ENCODE measurements at regions not wholly inside any gene's neighbourhood (a gene's known extent, or its start where the extent isn't known, plus 50 kb on each side); places are given as distances from the start of the nearest gene placed in this dataset.
"Not testable (repeated sequence)": the region's sequence is repeated elsewhere in the genome, so short reads cannot be mapped to it uniquely, and the experiment has no call there.

DNA sequence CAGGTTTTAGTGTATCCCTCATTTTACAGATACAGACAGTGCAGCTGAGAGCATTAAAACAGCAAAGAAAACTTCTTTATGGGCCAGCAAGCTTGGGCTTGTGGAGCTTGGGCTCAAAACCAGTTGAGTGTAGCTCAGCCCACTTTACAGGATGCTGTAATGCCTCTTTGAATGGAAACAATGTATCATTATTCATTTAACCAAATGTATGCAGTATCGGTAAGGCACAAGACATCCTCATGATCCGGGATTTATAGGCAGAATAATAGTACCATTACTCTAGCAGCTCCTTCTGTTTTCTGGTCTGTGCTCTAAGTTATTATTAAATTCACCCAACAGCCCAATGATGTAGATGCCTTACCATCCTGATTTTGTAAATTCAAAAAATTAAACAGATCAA lies 575.1 kb upstream of the CDH7 start:
- no peaks in the 10 kb centered on the region for H3K27me3 ChIP-seq (ENCODE audit: insufficient read depth, poor library complexity, severe bottlenecking)
- no peak overlapping the region for H3K27ac ChIP-seq (replicated peaks)
- H3K4me3 ChIP-seq (replicated peaks; ENCODE audit: insufficient read depth, low read length): no peak overlapping the region
- DNase-seq (ENCODE audit: low read depth in 1 of 2, low spot score in 1 of 2): no peak
- TF ChIP-seq GABPA (IDR thresholded peaks at IDR 0.05; ENCODE audit: low read depth): no peak
- TF ChIP-seq POLR2AphosphoS5 (IDR thresholded peaks at IDR 0.05; ENCODE audit: low read depth): no peak
- TF ChIP-seq, protein P1, sequence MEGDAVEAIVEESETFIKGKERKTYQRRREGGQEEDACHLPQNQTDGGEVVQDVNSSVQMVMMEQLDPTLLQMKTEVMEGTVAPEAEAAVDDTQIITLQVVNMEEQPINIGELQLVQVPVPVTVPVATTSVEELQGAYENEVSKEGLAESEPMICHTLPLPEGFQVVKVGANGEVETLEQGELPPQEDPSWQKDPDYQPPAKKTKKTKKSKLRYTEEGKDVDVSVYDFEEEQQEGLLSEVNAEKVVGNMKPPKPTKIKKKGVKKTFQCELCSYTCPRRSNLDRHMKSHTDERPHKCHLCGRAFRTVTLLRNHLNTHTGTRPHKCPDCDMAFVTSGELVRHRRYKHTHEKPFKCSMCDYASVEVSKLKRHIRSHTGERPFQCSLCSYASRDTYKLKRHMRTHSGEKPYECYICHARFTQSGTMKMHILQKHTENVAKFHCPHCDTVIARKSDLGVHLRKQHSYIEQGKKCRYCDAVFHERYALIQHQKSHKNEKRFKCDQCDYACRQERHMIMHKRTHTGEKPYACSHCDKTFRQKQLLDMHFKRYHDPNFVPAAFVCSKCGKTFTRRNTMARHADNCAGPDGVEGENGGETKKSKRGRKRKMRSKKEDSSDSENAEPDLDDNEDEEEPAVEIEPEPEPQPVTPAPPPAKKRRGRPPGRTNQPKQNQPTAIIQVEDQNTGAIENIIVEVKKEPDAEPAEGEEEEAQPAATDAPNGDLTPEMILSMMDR (IDR thresholded peaks at IDR 0.05; ENCODE audit: insufficient read depth, low read length): no peak
- no peak for TF ChIP-seq SPI1 (IDR thresholded peaks at IDR 0.05; ENCODE audit: borderline replicate concordance, low read depth)
- TF ChIP-seq, protein P2, sequence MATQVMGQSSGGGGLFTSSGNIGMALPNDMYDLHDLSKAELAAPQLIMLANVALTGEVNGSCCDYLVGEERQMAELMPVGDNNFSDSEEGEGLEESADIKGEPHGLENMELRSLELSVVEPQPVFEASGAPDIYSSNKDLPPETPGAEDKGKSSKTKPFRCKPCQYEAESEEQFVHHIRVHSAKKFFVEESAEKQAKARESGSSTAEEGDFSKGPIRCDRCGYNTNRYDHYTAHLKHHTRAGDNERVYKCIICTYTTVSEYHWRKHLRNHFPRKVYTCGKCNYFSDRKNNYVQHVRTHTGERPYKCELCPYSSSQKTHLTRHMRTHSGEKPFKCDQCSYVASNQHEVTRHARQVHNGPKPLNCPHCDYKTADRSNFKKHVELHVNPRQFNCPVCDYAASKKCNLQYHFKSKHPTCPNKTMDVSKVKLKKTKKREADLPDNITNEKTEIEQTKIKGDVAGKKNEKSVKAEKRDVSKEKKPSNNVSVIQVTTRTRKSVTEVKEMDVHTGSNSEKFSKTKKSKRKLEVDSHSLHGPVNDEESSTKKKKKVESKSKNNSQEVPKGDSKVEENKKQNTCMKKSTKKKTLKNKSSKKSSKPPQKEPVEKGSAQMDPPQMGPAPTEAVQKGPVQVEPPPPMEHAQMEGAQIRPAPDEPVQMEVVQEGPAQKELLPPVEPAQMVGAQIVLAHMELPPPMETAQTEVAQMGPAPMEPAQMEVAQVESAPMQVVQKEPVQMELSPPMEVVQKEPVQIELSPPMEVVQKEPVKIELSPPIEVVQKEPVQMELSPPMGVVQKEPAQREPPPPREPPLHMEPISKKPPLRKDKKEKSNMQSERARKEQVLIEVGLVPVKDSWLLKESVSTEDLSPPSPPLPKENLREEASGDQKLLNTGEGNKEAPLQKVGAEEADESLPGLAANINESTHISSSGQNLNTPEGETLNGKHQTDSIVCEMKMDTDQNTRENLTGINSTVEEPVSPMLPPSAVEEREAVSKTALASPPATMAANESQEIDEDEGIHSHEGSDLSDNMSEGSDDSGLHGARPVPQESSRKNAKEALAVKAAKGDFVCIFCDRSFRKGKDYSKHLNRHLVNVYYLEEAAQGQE (IDR thresholded peaks at IDR 0.05; ENCODE audit: insufficient replicate concordance, low read depth): no peak

DNA sequence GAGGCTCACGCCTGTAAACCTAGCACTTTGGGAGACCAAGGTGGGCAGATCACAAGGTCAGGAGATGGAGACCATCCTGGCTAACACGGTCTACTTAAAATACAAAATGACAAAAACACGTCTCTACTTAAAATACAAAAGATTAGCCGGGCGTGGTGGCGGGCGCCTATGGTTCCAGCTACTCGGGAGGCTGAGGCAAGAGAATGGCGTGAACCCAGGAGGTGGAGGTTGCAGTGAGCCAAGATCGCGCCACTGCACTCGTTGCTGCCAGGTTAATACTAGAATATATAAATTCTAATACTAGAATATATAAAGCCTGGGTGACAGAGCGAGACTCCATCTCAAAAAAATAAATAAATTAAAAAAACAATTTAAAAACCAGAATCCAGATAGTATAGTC lies 588.7 kb upstream of the CDH7 start:
- not testable (repeated sequence) for H3K4me3 ChIP-seq (replicated peaks; ENCODE audit: insufficient read depth, low read length); DNase-seq (ENCODE audit: low read depth in 1 of 2, low spot score in 1 of 2); H3K27ac ChIP-seq (replicated peaks); H3K27me3 ChIP-seq (ENCODE audit: insufficient read depth, poor library complexity, severe bottlenecking)

DNA sequence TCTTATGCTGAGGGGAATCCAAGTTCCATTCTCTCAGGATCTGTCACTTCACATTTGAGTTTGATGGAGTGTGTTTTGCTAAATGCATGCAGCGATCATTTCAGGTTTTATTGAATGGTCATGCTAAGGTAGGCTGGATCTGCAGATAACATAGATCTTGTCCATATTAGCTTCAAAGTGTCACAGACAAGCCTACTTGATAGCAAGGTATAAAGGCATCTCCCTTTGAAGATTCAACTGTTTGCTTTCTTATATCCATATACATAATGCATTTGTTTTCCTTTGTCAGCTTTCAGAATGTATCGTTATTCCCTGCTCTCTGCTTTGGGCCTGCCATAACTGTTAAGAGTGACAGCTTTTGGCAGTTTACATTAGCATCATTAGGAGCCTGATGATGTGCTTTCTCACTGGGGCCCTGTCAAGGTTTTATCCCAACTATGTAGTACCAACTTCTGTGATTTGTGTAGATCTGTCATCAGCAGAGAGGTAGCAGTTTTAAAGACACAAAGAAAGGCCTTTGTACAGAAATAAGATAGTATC lies 604.3 kb upstream of the CDH7 start:
- DNase-seq (ENCODE audit: low read depth in 1 of 2, low spot score in 1 of 2): no peak

DNA sequence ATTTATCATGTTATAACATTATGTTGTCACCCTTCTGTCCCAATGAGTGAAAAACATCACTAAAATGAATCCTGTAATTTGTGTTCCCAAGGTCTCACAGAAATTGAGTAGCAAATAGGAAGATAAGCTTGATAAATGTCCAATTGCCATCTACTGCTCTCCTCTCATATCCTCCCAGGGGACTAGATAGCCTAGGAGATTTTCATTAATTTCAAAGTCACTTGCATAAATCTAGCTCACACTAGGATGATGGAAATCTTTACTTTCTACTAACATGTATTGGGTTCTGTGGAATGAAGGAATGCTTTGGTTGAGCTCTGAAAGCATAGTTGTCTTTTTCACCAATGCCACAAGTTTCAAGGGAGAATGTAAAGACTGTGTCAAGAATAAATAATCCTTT lies 605.5 kb upstream of the CDH7 start:
- DNase-seq (ENCODE audit: low read depth in 1 of 2, low spot score in 1 of 2): no peak
- Histone ChIP-seq H3K27me3 (ENCODE audit: insufficient read depth, poor library complexity, severe bottlenecking) (no peaks in the 10 kb centered on the region), H3K27ac (replicated peaks) (no peak overlapping the region), H3K4me3 (replicated peaks; ENCODE audit: insufficient read depth, low read length) (no peak overlapping the region)
- TF ChIP-seq, protein P1 (IDR thresholded peaks at IDR 0.05; ENCODE audit: insufficient read depth, low read length): no peak
- TF ChIP-seq SPI1 (IDR thresholded peaks at IDR 0.05; ENCODE audit: borderline replicate concordance, low read depth) (no peak), GABPA (IDR thresholded peaks at IDR 0.05; ENCODE audit: low read depth) (no peak), POLR2AphosphoS5 (IDR thresholded peaks at IDR 0.05; ENCODE audit: low read depth) (no peak)
- TF ChIP-seq, protein P2 (IDR thresholded peaks at IDR 0.05; ENCODE audit: insufficient replicate concordance, low read depth): no peak

More for the DNA sequence above, 604.3 kb upstream of the CDH7 start:
- no peak for TF ChIP-seq POLR2AphosphoS5 (IDR thresholded peaks at IDR 0.05; ENCODE audit: low read depth)
- TF ChIP-seq GABPA (IDR thresholded peaks at IDR 0.05; ENCODE audit: low read depth): no peak
- no peak for TF ChIP-seq SPI1 (IDR thresholded peaks at IDR 0.05; ENCODE audit: borderline replicate concordance, low read depth)
- TF ChIP-seq, protein P1 (IDR thresholded peaks at IDR 0.05; ENCODE audit: insufficient read depth, low read length): no peak
- TF ChIP-seq, protein P2 (IDR thresholded peaks at IDR 0.05; ENCODE audit: insufficient replicate concordance, low read depth): no peak
- Histone ChIP-seq H3K27me3 (ENCODE audit: insufficient read depth, poor library complexity, severe bottlenecking) (no peaks in the 10 kb centered on the region), H3K27ac (replicated peaks) (no peak overlapping the region), H3K4me3 (replicated peaks; ENCODE audit: insufficient read depth, low read length) (no peak overlapping the region)
